ELR (cell line): ENCODE measurements at regions not wholly inside any gene's neighbourhood (a gene's known extent, or its start where the extent isn't known, plus 50 kb on each side); places are given as distances from the start of the nearest gene placed in this dataset.

Source experiments
- DNase-seq: peaks from one replicate; pipeline ENCODE4 v3.0.0-alpha.2; 2015; ENCODE audit warnings: low read depth

- DNase-seq = no peak
Observed at GRCh38 chr15:59953392-59953883, 50.7 kb upstream of the FOXB1 start.

GRCh38 chr15:59952960-59953359, 51.2 kb upstream of the FOXB1 start:
- no peak for DNase-seq

- DNase-seq = no peak
Observed at GRCh38 chr15:59950603-59951388, 53.3 kb upstream of the FOXB1 start.

- no peak for DNase-seq
Observed at GRCh38 chr15:59948924-59949613, 55.0 kb upstream of the FOXB1 start.

- DNase-seq = no peak
Observed at GRCh38 chr15:59946084-59946483, 58.0 kb upstream of the FOXB1 start.

GRCh38 chr15:59945036-59945435, 59.1 kb upstream of the FOXB1 start:
- no peak for DNase-seq

GRCh38 chr15:59941612-59942011, 62.5 kb upstream of the FOXB1 start:
- DNase-seq = peak; percentile 3

GRCh38 chr15:59940928-59941327, 63.2 kb upstream of the FOXB1 start:
- DNase-seq = no peak

GRCh38 chr15:59940456-59940855, 63.7 kb upstream of the FOXB1 start:
- no peak for DNase-seq

GRCh38 chr15:59936741-59937140, 67.4 kb upstream of the FOXB1 start:
- DNase-seq = no peak

- peak; percentile 34 for DNase-seq
Observed at GRCh38 chr15:59933607-59934006, 70.5 kb upstream of the FOXB1 start.

- no peak for DNase-seq
Observed at GRCh38 chr15:59931646-59932261, 72.4 kb upstream of the FOXB1 start.

GRCh38 chr15:59924812-59925522, 79.1 kb upstream of the FOXB1 start:
- no peak for DNase-seq

GRCh38 chr15:59924096-59924495, 80.0 kb upstream of the FOXB1 start:
- DNase-seq = no peak

- DNase-seq = no peak
Observed at GRCh38 chr15:59923508-59923907, 80.6 kb upstream of the FOXB1 start.

GRCh38 chr15:59918994-59919951, 84.8 kb upstream of the FOXB1 start:
- DNase-seq = peak; percentile 87

- DNase-seq = peak; percentile 70
Observed at GRCh38 chr15:59917504-59918157, 86.5 kb upstream of the FOXB1 start.

GRCh38 chr15:59906046-59906445, 98.1 kb upstream of the FOXB1 start:
- DNase-seq = no peak

- DNase-seq = no peak
Observed at GRCh38 chr15:59905176-59905575, 98.9 kb upstream of the FOXB1 start.

- no peak for DNase-seq
Observed at GRCh38 chr15:59904450-59905135, 99.5 kb upstream of the FOXB1 start.
